NCI-H69 (cell line): ENCODE measurements at regions not wholly inside any gene's neighbourhood (a gene's known extent, or its start where the extent isn't known, plus 50 kb on each side); places are given as distances from the start of the nearest gene placed in this dataset.
"Not testable (repeated sequence)": the region's sequence is repeated elsewhere in the genome, so short reads cannot be mapped to it uniquely, and the experiment has no call there.

Experiments used
- DNase-seq: peaks from one replicate; lab custom pipeline; 2025; lab: John Stamatoyannopoulos, UW

- no peak for DNase-seq
Observed at GRCh38 chr1:229710746-229711145, 84.7 kb downstream of the URB2 start.

GRCh38 chr1:229714306-229714705 lies 88.3 kb downstream of the URB2 start:
- DNase-seq = no peak

GRCh38 chr1:229714964-229715603 lies 89.0 kb downstream of the URB2 start:
- peak; percentile 24 for DNase-seq

GRCh38 chr1:229716069-229716468 lies 90.0 kb downstream of the URB2 start:
- no peak for DNase-seq

GRCh38 chr1:229716704-229717103 lies 90.7 kb downstream of the URB2 start:
- DNase-seq = no peak

- DNase-seq = peak; percentile 53
Observed at GRCh38 chr1:229717786-229718576, 91.9 kb downstream of the URB2 start.

GRCh38 chr1:229726061-229726460 lies 100.0 kb downstream of the URB2 start:
- DNase-seq = no peak

- no peak for DNase-seq
Observed at GRCh38 chr1:229729916-229730315, 103.9 kb downstream of the URB2 start.

GRCh38 chr1:229730573-229730972 lies 104.5 kb downstream of the URB2 start:
- DNase-seq = no peak

- no peak for DNase-seq
Observed at GRCh38 chr1:229732061-229732460, 106.0 kb downstream of the URB2 start.

- no peak for DNase-seq
Observed at GRCh38 chr1:229736376-229736775, 110.3 kb downstream of the URB2 start.

GRCh38 chr1:229742614-229743013 lies 116.6 kb downstream of the URB2 start:
- DNase-seq = not testable (repeated sequence)

GRCh38 chr1:229749992-229750391 lies 123.9 kb downstream of the URB2 start:
- no peak for DNase-seq

- no peak for DNase-seq
Observed at GRCh38 chr1:229751610-229752009, 125.6 kb downstream of the URB2 start.

GRCh38 chr1:229752679-229753078 lies 126.6 kb downstream of the URB2 start:
- no peak for DNase-seq

GRCh38 chr1:229753764-229754551 lies 127.9 kb downstream of the URB2 start:
- DNase-seq = no peak

GRCh38 chr1:229756666-229757065 lies 130.6 kb downstream of the URB2 start:
- DNase-seq = no peak

- DNase-seq = no peak
Observed at GRCh38 chr1:229757226-229757625, 131.2 kb downstream of the URB2 start.

GRCh38 chr1:229758101-229759036 lies 132.3 kb downstream of the URB2 start:
- DNase-seq = no peak

- DNase-seq = no peak
Observed at GRCh38 chr1:229759037-229759435, 133.0 kb downstream of the URB2 start.

- no peak for DNase-seq
Observed at GRCh38 chr1:229759586-229759985, 133.5 kb downstream of the URB2 start.
